NOMO-1 (cell line): ENCODE measurements at regions not wholly inside any gene's neighbourhood (a gene's known extent, or its start where the extent isn't known, plus 50 kb on each side); places are given as distances from the start of the nearest gene placed in this dataset.
"Not testable (repeated sequence)": the region's sequence is repeated elsewhere in the genome, so short reads cannot be mapped to it uniquely, and the experiment has no call there.

Source experiments
- DNase-seq, 2 experiments: peaks; one replicate each; lab custom pipeline; 2025; ENCODE audit not compliant: unreplicated experiment in 2 of 2; lab: John Stamatoyannopoulos, UW

DNA sequence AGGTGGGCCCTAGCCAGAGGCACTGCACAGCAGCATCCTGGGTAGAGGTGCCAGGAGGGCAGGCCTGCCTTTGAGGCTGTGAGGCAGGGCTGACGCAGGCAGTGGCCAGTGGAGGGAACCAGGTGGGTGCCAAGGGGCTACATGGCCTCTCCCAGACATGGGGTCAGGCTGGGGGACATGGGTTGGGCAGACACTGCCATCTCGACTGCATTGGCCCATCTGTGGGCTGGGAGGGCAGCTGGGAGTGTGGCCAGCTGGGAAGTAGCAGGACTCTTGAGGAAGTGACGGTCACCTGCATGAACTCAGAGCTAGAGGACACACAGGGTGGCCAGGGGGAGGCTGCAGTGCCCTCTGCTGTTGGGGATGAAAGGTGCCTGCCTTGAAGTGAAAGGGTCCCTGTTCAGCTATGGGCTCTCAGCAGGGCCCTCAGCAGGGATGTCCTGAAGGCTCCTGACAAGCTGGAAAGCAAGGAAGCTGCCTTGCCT lies 294.6 kb downstream of the CCDC74A start:
- DNase-seq, result not testable (repeated sequence)

DNA sequence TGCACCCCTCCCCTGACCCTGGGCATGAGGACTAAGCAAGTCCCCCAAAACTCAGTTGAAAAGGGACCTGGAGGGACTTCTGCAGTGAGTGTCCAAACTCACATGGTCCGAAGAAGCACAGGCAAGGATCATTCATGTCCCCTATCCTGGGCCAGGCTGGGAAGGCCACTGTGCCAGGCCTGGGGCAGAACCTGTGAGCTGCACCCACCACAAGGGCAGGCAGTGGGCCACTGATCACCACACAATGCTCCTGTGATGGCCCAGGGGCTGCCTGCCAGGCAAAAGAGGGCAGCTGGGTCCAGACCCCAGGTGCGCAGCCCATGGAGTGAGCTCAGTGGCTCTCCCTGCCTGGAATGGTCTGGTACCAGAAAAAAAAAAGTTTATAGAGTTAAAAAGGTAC lies 295.4 kb downstream of the CCDC74A start:
- DNase-seq, result not testable (repeated sequence)

DNA sequence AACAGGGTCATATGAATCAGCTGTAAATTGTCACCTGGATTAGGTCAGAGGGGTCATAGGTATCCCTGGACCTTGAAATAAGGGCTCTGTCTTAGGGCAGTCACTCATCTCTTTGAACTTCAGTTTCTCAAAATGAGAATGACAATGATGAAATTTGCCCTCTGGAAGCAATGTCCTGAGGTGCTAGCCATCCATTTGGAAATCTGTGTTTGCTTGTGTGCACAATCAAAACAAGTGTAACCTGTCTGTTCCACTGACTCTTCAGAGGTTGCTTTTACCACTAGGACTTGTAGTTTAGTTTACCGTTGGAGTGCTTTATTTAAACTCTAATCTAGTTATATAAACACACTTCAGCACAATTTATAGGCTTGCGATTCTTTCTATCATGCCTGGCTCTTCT lies 297.3 kb downstream of the CCDC74A start:
- not testable (repeated sequence) for DNase-seq

DNA sequence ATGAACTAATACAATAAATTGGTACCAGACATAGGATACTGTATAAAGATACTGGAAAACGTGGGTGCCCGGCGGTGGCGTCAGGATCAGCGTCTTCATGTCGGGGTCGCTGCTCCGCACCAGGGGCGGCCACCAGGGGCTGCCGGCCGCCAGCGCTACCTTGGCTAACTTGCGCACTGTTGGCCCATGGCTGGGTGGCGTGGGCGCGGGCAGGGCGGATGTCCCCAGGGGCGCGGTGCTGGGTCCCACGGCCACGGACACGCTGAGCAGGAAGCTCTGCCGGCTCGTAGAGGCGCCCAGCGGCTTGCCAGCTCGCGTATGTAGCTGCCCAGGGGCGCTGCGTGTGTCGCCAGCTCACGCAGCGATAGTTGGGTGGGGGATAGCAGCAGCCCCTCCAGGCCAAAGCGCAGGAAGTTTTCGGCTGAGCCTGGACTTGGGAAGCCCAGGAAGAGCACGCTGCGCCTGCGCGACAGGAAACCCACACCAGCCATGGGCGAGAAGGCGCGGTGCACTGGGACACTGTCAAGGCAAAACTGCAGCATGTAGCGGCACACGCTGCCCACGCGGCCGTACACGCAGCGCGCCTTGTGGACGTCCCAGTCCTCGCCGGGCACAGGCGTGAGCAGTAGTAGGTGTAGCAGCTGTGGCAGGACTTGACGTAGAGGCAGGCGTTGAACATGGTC lies 299.9 kb downstream of the CCDC74A start:
- DNase-seq, result no peak

DNA sequence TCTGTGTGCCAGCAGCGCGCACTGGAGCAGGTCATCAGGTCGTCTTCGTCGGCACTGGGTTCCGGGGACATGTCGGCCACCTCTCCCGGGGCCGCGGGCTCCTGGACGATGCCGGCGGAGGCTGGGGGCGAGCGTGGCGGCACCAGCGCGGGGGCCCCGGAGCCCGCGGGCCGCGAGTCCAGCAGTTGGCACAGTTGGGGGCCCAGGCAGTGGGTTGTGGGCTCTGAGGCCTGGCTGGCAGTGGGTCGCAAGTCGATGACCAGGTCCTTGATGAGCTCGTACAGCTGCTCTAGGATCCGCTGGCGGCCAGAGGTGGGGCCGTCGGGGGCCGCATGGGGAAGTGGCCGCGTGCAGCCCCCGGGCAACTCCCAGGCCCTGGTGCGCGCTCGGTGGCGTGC lies 300.5 kb downstream of the CCDC74A start:
- DNase-seq, result no peak

DNA sequence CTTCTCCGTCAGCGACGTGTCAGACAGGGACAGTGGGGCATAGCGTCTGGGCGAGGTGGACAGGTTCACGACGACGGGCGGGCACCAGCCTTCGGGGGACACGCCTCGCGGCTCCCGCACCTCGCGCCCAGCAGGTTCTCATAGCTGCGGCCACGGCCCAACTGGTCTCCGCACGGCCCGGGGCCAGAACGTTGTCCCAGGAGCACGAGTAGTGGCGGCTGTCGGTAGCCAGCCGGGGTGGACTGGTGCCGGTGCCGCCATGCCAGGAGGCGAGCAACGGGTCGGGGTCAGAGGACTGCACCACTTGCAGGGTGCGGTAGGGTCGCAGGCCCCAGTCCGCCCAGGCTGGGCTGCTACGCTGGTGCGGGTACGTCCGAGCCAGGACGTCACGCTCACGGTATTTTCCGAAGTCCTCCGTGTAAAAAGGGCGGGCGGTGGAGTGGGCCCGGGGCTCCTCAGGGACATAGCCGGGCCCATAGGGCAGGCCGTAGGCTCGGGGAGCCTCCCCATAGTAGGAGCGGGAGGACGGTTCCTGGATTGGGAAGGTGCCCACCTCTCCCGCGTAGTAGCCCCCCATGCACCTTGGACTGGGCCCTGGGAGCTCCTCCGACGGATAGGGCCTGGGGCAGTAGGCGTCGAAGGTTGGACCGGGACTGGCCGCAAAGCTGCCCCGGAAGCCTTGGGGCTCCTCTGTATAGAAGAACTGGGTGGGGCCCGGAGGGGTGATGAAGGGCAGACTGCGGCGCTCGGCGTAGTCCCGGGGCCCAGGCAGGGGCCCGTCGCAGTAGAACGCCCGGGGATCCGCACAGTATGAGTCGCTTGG lies 301.2 kb downstream of the CCDC74A start:
- not testable (repeated sequence) for DNase-seq

DNA sequence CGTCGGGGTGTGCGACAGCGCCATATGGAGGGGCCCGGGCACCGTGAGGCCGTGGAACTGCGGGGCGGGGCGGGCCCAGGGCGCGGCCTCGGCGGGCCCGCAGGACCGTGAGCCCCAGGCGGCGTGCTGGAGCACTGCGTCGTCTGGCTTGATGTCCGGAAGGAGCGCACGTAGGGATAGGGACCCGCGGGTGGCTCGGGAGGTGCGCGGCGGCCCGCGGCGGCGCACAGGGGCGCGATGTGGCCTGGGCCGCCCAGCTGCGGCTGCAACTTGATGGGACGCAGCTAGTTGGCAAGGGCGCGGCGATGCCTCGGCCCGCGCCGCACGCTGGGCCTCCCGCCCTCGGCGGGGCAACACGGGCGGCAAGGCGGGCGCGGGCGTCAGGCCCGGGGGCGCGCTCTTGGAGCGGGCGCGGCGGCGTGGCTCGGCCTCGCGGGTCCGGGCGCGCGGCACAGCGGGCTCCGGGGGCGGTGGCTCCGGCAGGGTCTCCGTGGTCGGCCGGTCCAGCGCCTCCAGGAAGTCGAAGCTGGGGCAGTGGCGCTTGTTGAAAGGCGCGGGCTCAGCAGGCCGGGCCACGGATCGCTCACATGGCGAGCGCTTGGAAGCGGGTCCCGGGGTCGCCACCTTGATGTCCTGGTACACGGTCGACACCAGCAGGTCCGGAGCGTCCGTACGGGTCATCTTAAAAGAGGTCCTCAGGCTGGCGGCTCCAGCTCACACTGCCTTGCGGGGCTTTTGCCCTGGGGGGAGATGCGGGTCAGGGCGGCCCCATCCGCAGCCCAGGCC lies 302.0 kb downstream of the CCDC74A start:
- DNase-seq, result not testable (repeated sequence)

DNA sequence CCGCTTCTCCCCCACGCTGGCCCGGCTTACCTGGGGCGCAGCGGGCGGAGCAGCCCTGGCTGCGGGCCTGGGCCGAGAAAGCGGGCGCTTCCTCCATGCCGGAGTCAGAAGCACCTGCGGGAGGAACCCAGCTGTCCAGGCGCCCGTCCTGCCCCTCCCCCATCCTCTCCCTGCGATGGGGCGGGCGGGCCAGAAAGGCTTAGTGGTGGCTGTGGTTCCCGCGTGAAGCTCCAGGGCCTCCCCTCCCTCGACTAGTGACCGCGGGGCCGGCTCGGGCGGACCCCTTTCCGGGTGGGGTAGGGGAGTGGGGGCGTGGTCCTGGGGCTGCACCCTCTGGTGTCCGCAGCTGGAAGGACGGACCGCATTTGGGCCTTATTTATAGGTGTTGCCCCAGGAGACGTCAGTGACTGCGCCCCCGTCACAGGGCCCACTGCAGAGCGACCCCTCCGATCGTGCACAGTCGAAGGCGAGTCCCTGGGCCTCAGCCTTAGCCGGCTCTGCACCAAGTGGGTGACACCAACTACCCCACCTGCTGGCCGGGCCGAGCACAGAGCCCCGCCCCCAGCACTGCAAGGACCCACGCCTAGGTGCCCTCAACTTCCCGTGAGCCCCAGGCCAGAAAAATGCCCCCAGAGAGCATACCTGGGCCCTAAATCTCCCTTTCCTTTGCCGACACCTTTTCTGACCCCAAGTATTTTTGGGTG lies 302.7 kb downstream of the CCDC74A start:
- not testable (repeated sequence) for DNase-seq

DNA sequence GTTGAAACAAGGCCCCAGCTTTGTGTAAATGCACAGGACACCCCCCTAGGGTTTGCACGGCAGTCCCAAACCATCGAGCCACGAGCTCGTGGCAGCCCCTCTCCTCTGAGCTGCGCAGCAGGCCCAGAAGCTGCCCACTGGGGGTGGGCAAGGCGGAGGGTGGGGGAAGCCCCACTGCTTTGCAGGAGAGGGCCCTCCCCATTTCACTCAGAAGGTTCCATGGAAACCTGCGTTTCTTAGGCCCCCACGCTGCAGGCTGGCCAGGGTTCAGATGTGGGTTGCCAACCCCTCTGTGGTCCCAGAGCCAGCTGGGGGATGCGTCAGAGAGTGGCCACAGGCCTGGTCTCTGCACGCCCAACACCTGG lies 303.2 kb downstream of the CCDC74A start:
- not testable (repeated sequence) for DNase-seq

DNA sequence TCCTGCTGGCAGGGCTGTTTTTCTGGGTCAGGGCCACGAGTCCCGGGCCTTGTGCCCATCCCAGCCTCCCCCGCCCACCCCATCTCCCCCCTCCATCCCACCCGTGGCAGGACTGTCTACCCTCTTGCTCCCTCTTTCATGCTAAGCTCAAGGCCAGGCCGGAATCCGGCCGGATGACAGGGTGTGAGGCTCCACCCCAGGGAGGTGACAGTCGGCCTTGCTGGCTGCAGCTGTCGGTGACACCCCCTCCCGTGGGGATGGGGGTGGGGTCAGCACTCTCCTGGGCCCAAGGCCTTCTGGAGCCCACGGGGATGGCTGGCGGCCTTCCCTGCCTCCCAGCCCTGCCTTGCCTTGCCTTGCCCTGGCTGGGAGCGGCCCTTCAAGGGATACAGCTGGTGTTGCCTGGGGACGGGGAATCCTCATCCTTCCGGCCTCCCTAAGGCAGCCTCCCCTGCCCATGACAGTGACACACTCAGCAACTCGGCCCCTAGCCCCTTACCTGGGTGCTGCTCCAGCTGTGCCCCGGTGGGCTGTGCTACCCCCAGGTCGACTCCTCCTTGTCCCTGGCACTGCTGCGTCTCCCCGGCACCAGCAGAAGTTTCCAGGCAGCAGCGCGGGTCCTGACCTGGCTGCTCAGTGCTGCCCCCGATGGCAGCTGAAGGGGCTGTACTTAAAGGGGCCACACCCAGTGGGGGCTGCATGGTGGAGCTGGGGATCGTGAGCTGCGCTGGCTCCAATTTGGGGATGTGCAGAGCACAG lies 303.9 kb downstream of the CCDC74A start:
- DNase-seq, result not testable (repeated sequence)

DNA sequence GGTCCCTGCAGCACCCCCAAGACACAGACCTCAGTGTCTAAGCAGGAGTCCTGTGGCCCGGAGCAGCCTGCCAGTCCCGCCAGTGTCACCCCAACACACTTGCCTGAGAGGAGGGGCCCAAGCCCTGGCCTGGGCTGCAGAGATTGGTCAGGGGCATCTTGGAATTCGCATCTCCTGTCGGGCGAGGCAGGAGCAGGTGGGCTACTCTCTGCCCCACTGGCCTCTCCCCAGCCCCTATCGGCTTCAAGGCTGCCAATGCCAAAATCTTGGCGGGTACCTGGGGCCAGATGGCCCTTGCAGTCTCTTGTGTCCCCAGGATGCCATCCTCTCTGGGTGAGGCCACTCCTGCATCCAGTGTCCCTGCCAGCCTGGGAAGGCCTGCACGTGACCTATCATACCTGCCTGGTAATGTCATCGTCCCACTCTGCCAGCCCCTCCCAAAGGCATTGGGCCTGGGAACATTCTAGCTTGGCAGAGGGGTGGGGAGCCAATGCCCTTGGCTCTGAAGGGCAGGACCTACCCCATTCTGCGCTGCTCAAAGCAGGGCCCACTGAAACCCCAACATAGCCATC lies 304.6 kb downstream of the CCDC74A start:
- not testable (repeated sequence) for DNase-seq

DNA sequence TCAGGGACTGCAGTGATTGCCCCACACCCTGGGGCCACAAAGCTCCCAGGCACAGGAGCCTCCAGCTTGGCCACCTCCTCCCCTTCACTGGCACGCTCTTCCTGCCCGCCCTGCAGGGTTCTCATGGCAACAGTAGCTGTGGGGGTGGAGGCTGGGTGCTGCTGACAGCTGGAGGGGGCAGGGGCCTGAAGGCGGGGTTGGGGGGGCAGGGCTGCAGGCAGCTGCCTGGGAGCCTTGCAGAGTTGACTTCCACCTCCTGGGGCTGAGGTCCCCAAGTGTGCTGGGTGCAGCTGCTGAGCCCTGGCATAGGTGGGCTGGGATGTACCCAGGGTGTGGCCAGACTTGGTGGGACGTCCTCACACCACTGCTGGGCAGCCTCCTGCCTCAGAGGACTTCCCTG lies 305.2 kb downstream of the CCDC74A start:
- DNase-seq, result not testable (repeated sequence)

DNA sequence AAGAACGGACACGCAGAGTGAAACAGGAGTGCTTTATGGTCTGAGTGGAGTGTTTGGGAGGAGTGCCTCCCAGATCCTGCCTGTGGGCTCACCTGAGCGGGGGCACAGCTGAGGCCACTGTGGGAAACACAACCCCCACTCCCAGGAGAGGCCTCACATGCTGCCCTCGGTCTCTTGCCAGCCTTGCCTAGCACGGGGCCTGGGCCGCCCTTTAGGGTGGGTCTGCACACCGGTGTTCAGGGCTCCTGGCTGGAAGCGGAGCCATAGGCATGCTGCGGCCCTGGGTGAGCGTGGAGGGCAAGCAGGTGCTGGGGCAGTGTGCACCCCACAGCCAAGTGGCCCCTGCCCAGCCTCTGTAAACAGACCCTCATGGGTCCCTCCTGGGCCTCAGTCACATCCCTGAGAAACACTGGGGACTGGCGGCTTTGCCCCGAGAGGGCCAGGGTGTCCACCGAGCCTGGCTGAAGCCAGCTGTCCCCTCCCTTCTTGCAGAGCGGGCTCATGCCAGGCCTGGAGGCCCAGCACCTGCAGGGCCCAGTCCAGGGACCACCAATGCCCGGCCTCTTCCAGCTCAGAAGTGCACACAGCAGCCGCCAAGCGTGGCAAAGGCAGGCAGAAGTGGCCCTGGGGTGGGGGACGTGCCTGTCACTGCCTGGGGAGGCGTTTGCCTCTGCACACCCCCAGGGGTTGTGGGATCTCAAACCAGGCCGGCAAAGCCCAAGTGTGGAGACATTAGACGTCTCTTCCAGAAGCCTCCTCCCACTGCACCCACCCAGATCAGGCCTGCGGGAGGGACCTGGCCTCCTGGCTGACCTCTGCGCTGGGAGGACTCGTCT lies 305.9 kb downstream of the CCDC74A start:
- DNase-seq, result not testable (repeated sequence)

DNA sequence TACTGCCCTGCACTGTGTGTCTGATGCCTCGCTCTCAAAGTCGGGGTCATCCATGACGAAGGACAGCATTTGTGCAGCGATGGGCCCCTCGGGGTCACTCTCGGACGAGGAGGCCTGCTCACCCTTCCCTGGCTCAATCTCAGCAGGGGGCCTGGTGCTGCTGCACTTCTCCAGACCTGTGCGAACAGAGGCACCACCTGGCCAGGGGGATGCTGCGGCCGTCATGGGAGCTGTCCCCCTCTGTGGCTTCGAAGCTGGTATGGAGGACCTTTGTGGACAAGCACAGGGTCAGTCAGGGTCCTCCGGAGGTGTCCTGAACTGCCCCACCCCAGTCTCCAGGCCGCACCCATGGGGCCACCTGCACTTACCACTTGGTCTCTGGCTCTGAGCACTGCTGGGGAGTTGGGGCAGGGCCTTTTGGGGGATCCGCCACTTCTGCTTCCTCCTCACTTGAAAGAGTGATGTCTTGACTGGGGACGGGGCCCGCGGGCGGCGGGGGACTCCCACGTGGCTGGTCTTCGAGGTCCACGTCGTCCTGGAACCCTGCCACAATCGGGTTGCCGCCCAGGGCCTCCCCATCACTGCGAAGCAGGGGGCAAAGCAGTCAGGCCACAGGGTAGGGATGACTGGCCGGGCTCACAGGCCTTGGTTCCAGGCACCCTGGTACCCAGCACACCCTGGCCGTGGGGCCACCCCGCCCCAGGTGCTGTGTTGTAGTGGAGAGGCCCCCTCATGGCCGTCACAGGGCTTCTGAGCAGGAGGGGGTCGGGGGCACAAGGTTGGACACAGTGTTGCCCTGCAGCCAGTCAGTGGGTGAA lies 306.7 kb downstream of the CCDC74A start:
- DNase-seq, result not testable (repeated sequence)

DNA sequence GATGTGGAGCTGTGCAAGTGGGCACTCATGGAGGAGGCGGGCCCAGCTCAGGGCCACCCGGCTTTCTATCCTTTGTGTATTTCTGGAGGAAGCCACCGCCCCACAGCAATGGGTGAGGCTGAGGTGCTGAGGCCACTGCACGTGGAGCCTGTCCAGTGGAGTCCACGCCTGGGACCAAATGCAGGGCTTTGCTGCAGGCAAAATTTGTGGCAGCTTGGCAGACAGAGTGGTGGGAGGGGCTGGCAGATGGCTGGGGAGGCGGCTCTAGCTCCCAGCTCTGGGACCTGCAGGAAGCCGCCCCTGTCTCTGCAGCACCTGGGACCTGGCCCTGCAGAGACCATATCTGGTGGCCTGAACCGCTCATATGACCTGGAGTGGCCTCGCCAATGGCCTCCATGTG lies 307.3 kb downstream of the CCDC74A start:
- DNase-seq, result not testable (repeated sequence)

DNA sequence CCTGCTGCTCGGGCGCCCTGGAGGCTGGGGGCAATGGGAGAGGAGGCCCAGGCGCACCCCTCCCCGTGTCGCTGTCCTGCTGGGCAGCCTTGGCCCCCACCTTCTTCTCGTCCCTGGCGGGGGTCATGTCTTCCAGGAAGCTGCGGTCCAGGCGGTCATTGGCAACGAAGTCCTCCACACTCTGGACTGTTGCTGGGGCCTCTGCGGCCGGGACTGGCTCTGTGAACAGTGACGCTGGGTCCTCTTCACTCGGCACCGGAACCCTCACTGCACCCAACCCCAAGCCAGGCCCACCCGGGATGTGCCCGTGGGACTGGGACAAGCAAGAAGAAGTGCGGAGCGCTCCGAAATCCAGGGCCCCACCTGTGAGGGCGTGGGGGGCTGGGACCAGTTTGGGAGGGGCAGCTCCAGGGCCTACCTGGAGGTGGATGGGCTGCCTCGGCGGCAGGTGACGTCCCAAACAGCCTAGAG lies 308.0 kb downstream of the CCDC74A start:
- no peak for DNase-seq

DNA sequence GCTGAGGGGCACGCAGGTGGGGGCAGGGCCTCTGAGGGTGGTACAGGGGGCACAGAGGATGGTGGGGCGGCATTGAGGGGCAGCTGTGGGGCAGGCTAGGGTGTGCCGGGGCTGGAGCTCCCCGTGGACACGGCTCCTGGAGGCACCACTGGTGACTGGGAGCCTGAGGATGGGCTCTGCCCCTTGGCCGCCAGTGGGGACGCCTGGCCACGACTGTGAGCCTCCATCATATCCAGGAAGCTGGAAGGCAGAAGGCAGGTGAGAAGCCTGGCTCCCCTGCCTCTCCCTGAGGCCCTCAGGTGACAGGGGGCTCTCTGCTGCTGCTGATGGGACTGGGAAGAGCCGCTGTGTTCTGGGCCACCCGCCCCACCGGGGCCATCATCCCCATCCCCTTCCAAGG lies 308.4 kb downstream of the CCDC74A start:
- DNase-seq, result not testable (repeated sequence)

DNA sequence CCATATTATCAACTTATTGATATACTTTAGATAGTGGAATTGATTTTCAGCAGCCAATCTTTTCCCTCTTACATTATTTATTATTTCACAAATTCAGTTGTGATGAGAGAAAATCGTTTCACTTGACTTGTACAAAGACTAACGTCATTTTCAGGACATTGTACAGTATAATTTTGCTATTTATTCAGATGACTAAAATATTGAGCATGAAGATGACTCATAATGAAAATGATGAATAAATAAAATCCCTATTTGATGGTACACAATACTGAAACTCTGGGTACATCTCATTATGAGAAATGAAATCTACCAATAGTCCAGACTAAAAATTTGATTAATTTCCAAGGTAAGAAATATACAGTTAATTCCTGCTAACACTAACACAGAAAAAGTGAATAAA lies 316.4 kb downstream of the CCDC74A start:
- DNase-seq, result not testable (repeated sequence)
